ENCODE measurements at regions not wholly inside any gene's neighbourhood (a gene's known extent, or its start where the extent isn't known, plus 50 kb on each side); places are given as distances from the start of the nearest gene placed in this dataset.

DNA sequence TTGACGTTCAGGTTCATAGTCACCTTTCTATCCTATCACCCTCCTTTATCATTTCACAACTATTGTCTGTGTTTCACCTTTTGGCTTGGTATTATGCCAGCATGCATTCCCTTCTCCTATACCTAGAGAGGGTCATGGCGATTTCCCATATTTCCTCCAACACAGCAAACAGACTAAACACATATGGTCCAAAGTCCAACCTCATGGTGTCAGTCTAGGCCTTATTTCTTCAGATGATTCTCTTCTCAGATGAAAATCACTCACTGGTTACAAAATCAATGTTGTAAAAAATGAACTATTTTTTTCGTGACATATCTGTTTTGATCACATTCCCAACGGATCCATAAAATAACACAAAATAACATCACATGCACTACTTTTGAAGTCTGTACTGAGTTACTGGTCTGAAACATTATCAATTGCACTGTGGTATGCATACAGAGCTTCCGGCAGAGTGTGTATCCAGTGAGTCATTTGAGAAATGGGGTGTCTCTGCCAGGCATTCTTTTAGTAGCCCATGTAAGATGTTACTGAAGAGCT is 204.8 kb upstream of the GALNT5 start (continued):
- no peak for TF ChIP-seq ONECUT2 (CRISPR knock-in tag; IDR thresholded peaks at IDR 0.05)
- no peak for TF ChIP-seq MTERF4 (CRISPR knock-in tag; IDR thresholded peaks at IDR 0.05)
- no peak for TF ChIP-seq ZNF614 (CRISPR knock-in tag; IDR thresholded peaks at IDR 0.05; ENCODE audit: borderline replicate concordance)
- TF ChIP-seq ZNF644 (CRISPR knock-in tag; IDR thresholded peaks at IDR 0.05; ENCODE audit: low read depth): peak; percentile 92
- TF ChIP-seq ZNF670 (CRISPR knock-in tag; IDR thresholded peaks at IDR 0.05; ENCODE audit: borderline replicate concordance): no peak
- TF ChIP-seq ZNF251 (CRISPR knock-in tag; IDR thresholded peaks at IDR 0.05): no peak
- TF ChIP-seq, protein P1, sequence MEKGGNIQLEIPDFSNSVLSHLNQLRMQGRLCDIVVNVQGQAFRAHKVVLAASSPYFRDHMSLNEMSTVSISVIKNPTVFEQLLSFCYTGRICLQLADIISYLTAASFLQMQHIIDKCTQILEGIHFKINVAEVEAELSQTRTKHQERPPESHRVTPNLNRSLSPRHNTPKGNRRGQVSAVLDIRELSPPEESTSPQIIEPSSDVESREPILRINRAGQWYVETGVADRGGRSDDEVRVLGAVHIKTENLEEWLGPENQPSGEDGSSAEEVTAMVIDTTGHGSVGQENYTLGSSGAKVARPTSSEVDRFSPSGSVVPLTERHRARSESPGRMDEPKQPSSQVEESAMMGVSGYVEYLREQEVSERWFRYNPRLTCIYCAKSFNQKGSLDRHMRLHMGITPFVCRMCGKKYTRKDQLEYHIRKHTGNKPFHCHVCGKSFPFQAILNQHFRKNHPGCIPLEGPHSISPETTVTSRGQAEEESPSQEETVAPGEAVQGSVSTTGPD (CRISPR knock-in tag; IDR thresholded peaks at IDR 0.05): no peak
- no peak for TF ChIP-seq ZNF703 (CRISPR knock-in tag; IDR thresholded peaks at IDR 0.05; ENCODE audit: borderline replicate concordance)
- no peak for TF ChIP-seq KAT7 (CRISPR knock-in tag; IDR thresholded peaks at IDR 0.05; ENCODE audit: borderline replicate concordance)
- no peak for TF ChIP-seq ATF7-NPFF (CRISPR knock-in tag; IDR thresholded peaks at IDR 0.05; ENCODE audit: low read depth)
- no peak for TF ChIP-seq ZNF180 (CRISPR knock-in tag; IDR thresholded peaks at IDR 0.05; ENCODE audit: borderline replicate concordance, low read depth)
- no peak for TF ChIP-seq DR1 (CRISPR knock-in tag; IDR thresholded peaks at IDR 0.05)
- no peak for TF ChIP-seq ZNF232 (CRISPR knock-in tag; IDR thresholded peaks at IDR 0.05; ENCODE audit: borderline replicate concordance)
- TF ChIP-seq FOXK1 (CRISPR knock-in tag; IDR thresholded peaks at IDR 0.05; ENCODE audit: borderline replicate concordance, low read depth): peak; percentile 39; the same call in 1 of the 2 replicates
- no peak for TF ChIP-seq TFDP2 (CRISPR knock-in tag; IDR thresholded peaks at IDR 0.05)
- TF ChIP-seq THAP11 (CRISPR knock-in tag; IDR thresholded peaks at IDR 0.05): 0 out of 2 replicates have a peak, but pooled peaks have one; percentile 28
- peak; percentile 83; the same call in 1 of the 2 replicates for TF ChIP-seq DNMT3B (CRISPR knock-in tag; conservative IDR thresholded peaks at IDR 0.05)
- no peak for TF ChIP-seq GATA4 (IDR thresholded peaks at IDR 0.05; ENCODE audit: borderline replicate concordance, low read depth)
- no peak for TF ChIP-seq ZSCAN20 (CRISPR knock-in tag; IDR thresholded peaks at IDR 0.05; ENCODE audit: borderline replicate concordance)
- peak; percentile 45 for TF ChIP-seq FOXA3 (CRISPR knock-in tag; IDR thresholded peaks at IDR 0.05)
- TF ChIP-seq, protein P2, sequence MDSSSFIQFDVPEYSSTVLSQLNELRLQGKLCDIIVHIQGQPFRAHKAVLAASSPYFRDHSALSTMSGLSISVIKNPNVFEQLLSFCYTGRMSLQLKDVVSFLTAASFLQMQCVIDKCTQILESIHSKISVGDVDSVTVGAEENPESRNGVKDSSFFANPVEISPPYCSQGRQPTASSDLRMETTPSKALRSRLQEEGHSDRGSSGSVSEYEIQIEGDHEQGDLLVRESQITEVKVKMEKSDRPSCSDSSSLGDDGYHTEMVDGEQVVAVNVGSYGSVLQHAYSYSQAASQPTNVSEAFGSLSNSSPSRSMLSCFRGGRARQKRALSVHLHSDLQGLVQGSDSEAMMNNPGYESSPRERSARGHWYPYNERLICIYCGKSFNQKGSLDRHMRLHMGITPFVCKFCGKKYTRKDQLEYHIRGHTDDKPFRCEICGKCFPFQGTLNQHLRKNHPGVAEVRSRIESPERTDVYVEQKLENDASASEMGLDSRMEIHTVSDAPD (CRISPR knock-in tag; IDR thresholded peaks at IDR 0.05): no peak
- TF ChIP-seq SOX5 (CRISPR knock-in tag; IDR thresholded peaks at IDR 0.05; ENCODE audit: borderline replicate concordance): peak; percentile 71
- TF ChIP-seq ZNF136 (CRISPR knock-in tag; IDR thresholded peaks at IDR 0.05; ENCODE audit: low read depth): no peak
- TF ChIP-seq, protein P3, sequence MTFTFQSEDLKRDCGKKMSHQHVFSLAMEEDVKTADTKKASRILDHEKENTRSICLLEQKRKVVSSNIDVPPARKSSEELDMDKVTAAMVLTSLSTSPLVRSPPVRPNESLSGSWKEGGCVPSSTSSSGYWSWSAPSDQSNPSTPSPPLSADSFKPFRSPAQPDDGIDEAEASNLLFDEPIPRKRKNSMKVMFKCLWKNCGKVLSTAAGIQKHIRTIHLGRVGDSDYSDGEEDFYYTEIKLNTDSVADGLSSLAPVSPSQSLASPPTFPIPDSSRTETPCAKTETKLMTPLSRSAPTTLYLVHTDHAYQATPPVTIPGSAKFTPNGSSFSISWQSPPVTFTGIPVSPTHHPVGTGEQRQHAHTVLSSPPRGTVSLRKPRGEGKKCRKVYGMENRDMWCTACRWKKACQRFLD (CRISPR knock-in tag; IDR thresholded peaks at IDR 0.05; ENCODE audit: borderline replicate concordance): no peak
- no peak for TF ChIP-seq SNAI1 (CRISPR knock-in tag; IDR thresholded peaks at IDR 0.05; ENCODE audit: borderline replicate concordance)
- TF ChIP-seq TGIF2 (CRISPR knock-in tag; IDR thresholded peaks at IDR 0.05): 0 out of 2 replicates have a peak, but pooled peaks have one; percentile 62

Data from HepG2 (cell line).